ENCODE measurements at regions not wholly inside any gene's neighbourhood (a gene's known extent, or its start where the extent isn't known, plus 50 kb on each side); places are given as distances from the start of the nearest gene placed in this dataset.

DNA sequence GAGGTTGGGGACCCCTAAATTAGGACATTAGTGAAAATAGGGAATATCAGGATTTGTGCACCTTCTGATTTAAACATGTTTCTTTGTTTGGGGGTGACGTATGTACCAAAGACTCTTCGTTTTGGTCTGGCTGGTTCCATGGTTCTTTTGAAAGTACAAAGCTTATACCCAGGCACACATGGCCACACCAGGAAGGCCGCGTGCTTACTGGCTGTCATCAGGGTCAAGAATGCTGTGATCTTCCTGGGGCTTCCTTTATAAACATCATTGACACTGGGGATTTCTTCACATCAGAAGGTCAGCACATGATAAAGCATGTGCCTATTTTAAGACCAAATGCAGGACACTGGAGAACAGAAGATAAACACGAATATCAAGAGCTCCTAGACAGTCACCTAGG is 230.6 kb upstream of the ID2 start:
- intact Hi-C loops (cut with micrococcal nuclease): no loop called here
- Histone ChIP-seq H2AFZ (ENCODE audit: insufficient read depth, low read depth, low read length, poor library complexity, severe bottlenecking) (no peak overlapping the region), H4K20me1 (ENCODE audit: insufficient read depth, low read length) (no peaks in the 10 kb centered on the region), H3K79me2 (ENCODE audit: insufficient read depth, low read length) (no peaks in the 10 kb centered on the region), H3K27ac (ENCODE audit: low read depth in 1 of 2, low read length in 2 of 2) (no peak overlapping the region), H3K27me3 (ENCODE audit: control insufficient read depth in 2 of 2, insufficient read depth in 2 of 2, low read length in 2 of 2) (peaks cover 0 to 2% of the 10 kb centered on the region in 2 donors), H3K9me3 (replicated peaks in 1 of 2; ENCODE audit: control insufficient read depth in 1 of 2, insufficient read depth in 1 of 2, low read length in 2 of 2) (no peaks in the 10 kb centered on the region), H3K36me3 (replicated peaks in 1 of 2; ENCODE audit: control insufficient read depth in 1 of 2, insufficient read depth in 2 of 2, low read length in 2 of 2) (no peaks in the 10 kb centered on the region), H3K4me2 (replicated peaks; ENCODE audit: extremely low read depth, low read length, poor library complexity, severe bottlenecking) (no peak overlapping the region), H3K4me3 (replicated peaks in 1 of 3; ENCODE audit: low read depth in 2 of 3, low read length in 3 of 3) (no peak overlapping the region), H3K4me1 (ENCODE audit: control insufficient read depth in 1 of 2, insufficient read depth in 2 of 2, low read length in 2 of 2) (peaks cover 2 to 7% of the 10 kb centered on the region in 2 donors), H3K9ac (ENCODE audit: insufficient read depth, low read length, poor library complexity, severe bottlenecking) (no peak overlapping the region)
- H3K36me3 Mint-ChIP-seq: no peaks in the 10 kb centered on the region
- H3K9me3 Mint-ChIP-seq: peaks cover 0 to 2% (median 0%) of the 10 kb centered on the region in 7 donors
- no peak for DNase-seq
- H3K4me3 Mint-ChIP-seq: no peak overlapping the region
- peaks cover 16 to 22% (median 16%) of the 10 kb centered on the region in 3 donors for H3K27me3 Mint-ChIP-seq (ENCODE audit: low read depth in 3 of 3)
- TF ChIP-seq, protein P1, sequence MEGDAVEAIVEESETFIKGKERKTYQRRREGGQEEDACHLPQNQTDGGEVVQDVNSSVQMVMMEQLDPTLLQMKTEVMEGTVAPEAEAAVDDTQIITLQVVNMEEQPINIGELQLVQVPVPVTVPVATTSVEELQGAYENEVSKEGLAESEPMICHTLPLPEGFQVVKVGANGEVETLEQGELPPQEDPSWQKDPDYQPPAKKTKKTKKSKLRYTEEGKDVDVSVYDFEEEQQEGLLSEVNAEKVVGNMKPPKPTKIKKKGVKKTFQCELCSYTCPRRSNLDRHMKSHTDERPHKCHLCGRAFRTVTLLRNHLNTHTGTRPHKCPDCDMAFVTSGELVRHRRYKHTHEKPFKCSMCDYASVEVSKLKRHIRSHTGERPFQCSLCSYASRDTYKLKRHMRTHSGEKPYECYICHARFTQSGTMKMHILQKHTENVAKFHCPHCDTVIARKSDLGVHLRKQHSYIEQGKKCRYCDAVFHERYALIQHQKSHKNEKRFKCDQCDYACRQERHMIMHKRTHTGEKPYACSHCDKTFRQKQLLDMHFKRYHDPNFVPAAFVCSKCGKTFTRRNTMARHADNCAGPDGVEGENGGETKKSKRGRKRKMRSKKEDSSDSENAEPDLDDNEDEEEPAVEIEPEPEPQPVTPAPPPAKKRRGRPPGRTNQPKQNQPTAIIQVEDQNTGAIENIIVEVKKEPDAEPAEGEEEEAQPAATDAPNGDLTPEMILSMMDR (IDR thresholded peaks at IDR 0.05): no peak
- WGBS (ENCODE audit: insufficient coverage): 91% methylated on average over 3 of the region's 5 CpGs
- no peak overlapping the region for H3K27ac Mint-ChIP-seq
- H3K4me1 Mint-ChIP-seq: peaks cover 12% of the 10 kb centered on the region

DNA sequence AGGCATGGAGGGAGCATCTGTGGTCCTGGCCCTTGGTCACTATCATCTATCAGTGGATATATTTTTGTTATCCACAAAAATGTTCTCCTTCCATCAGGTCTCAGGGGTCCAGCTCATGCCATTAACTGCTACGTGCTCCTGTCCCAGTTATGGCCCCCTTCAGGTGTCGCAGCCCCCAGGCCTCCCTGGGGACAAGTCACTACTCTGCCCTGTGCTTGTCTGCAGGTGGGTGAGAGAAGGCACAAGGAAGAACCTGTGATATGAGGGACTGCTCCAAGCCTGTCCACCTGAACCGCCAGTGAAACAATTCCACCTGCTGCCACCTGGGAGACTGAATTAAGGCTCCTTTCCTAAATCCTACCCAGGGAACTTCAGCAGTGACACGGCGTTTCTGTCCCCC is 229.6 kb upstream of the ID2 start:
- Histone ChIP-seq H3K27me3 (ENCODE audit: control insufficient read depth in 2 of 2, insufficient read depth in 2 of 2, low read length in 2 of 2) (peaks cover 3 to 8% of the 10 kb centered on the region in 2 donors), H3K4me1 (ENCODE audit: control insufficient read depth in 1 of 2, insufficient read depth in 2 of 2, low read length in 2 of 2) (peaks cover 8 to 17% of the 10 kb centered on the region in 2 donors)

More for the DNA sequence above, 229.6 kb upstream of the ID2 start:
- no peaks in the 10 kb centered on the region for H3K36me3 ChIP-seq (replicated peaks in 1 of 2; ENCODE audit: control insufficient read depth in 1 of 2, insufficient read depth in 2 of 2, low read length in 2 of 2)
- H3K4me2 ChIP-seq (replicated peaks; ENCODE audit: extremely low read depth, low read length, poor library complexity, severe bottlenecking): no peak overlapping the region
- 95% methylated on average over 5 of the region's 5 CpGs for WGBS (ENCODE audit: insufficient coverage)
- no peak overlapping the region for H2AFZ ChIP-seq (ENCODE audit: insufficient read depth, low read depth, low read length, poor library complexity, severe bottlenecking)
- TF ChIP-seq, protein P1 (IDR thresholded peaks at IDR 0.05): no peak
- no peak overlapping the region for H3K4me3 ChIP-seq (replicated peaks in 1 of 3; ENCODE audit: low read depth in 2 of 3, low read length in 3 of 3)
- no peaks in the 10 kb centered on the region for H3K9me3 ChIP-seq (replicated peaks in 1 of 2; ENCODE audit: control insufficient read depth in 1 of 2, insufficient read depth in 1 of 2, low read length in 2 of 2)
- no peak overlapping the region for H3K27ac ChIP-seq (ENCODE audit: low read depth in 1 of 2, low read length in 2 of 2)
- Mint-ChIP-seq H3K27me3 (ENCODE audit: low read depth in 3 of 3) (peaks cover 20 to 29% (median 25%) of the 10 kb centered on the region in 3 donors), H3K4me1 (peaks cover 17% of the 10 kb centered on the region), H3K36me3 (no peaks in the 10 kb centered on the region), H3K4me3 (no peak overlapping the region), H3K27ac (no peak overlapping the region), H3K9me3 (peaks cover 0 to 2% (median 0%) of the 10 kb centered on the region in 7 donors)
- DNase-seq: no peak
- intact Hi-C loops (cut with micrococcal nuclease): no loop called here
- H3K79me2 ChIP-seq (ENCODE audit: insufficient read depth, low read length): no peaks in the 10 kb centered on the region
- no peak overlapping the region for H3K9ac ChIP-seq (ENCODE audit: insufficient read depth, low read length, poor library complexity, severe bottlenecking)
- H4K20me1 ChIP-seq (ENCODE audit: insufficient read depth, low read length): no peaks in the 10 kb centered on the region

Data from CD14-positive monocyte (primary cell).